ENCODE measurements at regions not wholly inside any gene's neighbourhood (a gene's known extent, or its start where the extent isn't known, plus 50 kb on each side); places are given as distances from the start of the nearest gene placed in this dataset.

DNA sequence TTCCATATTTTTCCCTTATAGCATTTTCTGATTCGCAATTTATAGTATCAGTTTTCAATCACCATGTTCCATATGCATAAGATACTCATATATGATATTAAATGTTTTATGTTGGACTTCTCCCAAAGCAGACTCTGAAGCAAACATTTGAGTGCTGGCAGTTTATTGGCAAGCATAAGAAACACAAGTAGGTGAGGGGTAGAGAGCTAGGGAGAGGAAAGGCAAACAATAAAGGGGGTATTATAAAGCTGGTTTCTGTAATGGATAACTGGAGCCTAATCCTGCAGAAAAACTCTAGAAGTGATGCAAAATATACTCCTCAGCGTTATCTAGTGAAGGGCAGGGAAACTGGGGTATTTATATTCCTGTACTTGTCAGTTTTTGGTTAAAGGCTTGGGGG is 491.5 kb upstream of the TGFBR2 start:
- no peak for DNase-seq (ENCODE audit: low spot score)
- Histone ChIP-seq H3K36me3 (no peaks in the 10 kb centered on the region), H3K4me1 (peaks cover 0 to 4% of the 10 kb centered on the region in 2 donors), H3K4me3 (no peak overlapping the region), H3K27me3 (no peaks in the 10 kb centered on the region), H3K27ac (no peak overlapping the region), H3K9me3 (no peaks in the 10 kb centered on the region)
- TF ChIP-seq, protein P1, sequence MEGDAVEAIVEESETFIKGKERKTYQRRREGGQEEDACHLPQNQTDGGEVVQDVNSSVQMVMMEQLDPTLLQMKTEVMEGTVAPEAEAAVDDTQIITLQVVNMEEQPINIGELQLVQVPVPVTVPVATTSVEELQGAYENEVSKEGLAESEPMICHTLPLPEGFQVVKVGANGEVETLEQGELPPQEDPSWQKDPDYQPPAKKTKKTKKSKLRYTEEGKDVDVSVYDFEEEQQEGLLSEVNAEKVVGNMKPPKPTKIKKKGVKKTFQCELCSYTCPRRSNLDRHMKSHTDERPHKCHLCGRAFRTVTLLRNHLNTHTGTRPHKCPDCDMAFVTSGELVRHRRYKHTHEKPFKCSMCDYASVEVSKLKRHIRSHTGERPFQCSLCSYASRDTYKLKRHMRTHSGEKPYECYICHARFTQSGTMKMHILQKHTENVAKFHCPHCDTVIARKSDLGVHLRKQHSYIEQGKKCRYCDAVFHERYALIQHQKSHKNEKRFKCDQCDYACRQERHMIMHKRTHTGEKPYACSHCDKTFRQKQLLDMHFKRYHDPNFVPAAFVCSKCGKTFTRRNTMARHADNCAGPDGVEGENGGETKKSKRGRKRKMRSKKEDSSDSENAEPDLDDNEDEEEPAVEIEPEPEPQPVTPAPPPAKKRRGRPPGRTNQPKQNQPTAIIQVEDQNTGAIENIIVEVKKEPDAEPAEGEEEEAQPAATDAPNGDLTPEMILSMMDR (IDR thresholded peaks at IDR 0.05) = no peak

DNA sequence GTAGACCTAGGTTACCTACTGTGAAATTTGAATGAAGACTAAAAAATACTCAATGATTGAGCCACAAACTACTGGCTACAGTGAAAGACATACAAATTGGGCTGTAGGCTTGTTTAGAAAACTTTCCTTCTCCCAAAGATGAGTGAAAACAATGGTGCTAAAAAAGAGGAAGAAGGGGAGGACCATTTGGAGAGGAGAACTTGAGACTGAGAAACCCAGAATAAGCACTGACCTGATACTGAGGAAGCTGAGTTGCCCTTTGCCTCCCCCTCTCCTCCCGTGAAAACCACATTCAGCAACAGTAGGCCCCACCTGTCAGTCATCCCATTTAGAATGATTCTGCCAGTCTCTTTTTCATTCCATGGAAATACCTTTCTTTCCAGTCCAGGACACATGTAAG is 484.0 kb upstream of the TGFBR2 start:
- TF ChIP-seq, protein P1 (IDR thresholded peaks at IDR 0.05) = no peak
- Histone ChIP-seq H3K36me3 (no peaks in the 10 kb centered on the region), H3K9me3 (peaks cover 0 to 5% of the 10 kb centered on the region in 2 donors), H3K27me3 (no peaks in the 10 kb centered on the region), H3K4me3 (no peak overlapping the region), H3K27ac (no peak overlapping the region), H3K4me1 (no peaks in the 10 kb centered on the region)
- no peak for DNase-seq (ENCODE audit: low spot score)

DNA sequence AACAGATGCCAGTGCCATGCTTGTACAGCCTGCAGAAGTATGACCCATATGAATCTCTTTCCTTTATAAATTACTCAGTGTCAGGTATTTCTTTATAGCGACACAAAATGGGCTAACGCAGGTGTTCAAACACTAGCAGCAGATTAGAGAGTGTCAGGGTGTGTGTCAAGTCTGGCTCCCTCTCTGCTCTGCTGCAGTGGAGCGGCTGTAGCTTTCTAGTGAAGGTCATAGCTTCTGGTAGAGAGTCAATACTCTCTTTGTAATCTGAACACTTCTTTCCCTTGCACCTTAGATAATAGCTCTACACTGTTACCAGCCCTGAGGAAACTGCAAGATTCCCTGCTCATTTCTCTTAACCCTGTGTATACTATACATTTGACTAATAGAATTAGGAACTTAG is 483.2 kb upstream of the TGFBR2 start:
- Histone ChIP-seq H3K27me3 (no peaks in the 10 kb centered on the region), H3K4me3 (no peak overlapping the region), H3K27ac (no peak overlapping the region), H3K4me1 (no peaks in the 10 kb centered on the region), H3K36me3 (no peaks in the 10 kb centered on the region), H3K9me3 (peaks cover 0 to 11% of the 10 kb centered on the region in 2 donors)
- TF ChIP-seq, protein P1 (IDR thresholded peaks at IDR 0.05) = no peak
- no peak for DNase-seq (ENCODE audit: low spot score)

DNA sequence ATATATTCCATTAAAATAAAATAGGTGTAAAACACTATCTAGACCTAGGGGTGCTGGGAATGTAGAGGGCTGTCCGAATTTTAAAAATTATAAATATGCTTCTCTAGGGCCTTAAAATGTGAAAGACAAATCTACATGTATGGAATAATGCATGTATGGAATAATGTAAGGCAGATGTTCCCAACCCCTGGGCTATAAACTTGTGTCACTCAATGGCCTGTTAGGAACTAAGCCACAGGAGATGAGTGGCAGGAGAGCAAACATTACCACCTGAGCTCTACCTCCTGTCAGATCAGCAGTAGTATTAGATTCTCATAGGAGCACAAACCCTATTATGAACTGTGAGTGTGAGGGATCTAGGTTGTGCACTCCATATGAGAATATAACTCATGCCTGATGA is 482.6 kb upstream of the TGFBR2 start:
- TF ChIP-seq, protein P1 (IDR thresholded peaks at IDR 0.05) = no peak
- no peaks in the 10 kb centered on the region for H3K4me1 ChIP-seq
- no peak for DNase-seq (ENCODE audit: low spot score)
- H3K4me3 ChIP-seq = no peak overlapping the region
- no peaks in the 10 kb centered on the region for H3K27me3 ChIP-seq
- H3K36me3 ChIP-seq = no peaks in the 10 kb centered on the region
- peaks cover 0 to 11% of the 10 kb centered on the region in 2 donors for H3K9me3 ChIP-seq
- no peak overlapping the region for H3K27ac ChIP-seq

DNA sequence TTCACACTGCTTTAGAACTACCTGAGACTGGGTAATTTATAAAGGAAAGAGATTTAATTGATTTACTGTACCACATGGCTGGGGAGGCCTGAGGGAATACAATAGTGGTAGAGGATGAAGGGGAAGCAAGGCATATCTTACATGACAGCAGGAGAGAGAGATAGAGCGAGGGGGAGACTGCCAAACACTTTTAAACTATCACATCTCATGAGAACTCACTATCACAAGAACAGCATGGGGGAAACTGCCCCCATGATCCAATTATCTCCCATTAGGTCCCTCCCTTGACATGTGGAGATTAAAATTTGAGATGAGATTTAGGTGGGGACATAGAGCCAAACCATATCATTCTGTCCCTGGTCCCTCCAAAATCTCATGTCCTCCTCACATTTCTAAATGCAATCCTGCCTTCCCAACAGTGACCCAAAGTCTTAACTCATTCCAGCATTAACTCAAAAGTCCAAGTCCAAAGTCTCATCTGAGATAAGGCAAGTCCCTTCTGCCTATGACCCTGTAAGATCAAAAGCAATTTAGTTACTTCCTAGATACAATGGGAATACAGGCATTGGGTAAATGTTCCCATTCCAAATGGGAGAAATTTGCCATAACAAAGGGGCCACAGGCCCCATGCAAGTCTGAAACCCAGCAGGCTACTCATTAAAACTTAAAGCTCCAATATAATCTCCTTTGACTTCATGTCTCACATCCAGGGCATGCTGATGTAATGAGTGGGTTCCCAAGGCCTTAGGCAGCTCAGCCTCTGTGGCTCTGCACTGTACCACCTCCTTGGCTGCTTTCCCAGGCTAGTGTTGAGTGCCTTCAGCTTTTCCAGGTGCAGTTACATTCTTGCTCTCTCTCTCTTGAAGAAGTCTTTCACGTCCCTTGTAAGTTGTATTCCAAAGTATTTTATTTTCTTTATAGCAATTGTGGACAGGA is 481.7 kb upstream of the TGFBR2 start:
- Histone ChIP-seq H3K9me3 (peaks cover 0 to 11% of the 10 kb centered on the region in 2 donors), H3K36me3 (no peaks in the 10 kb centered on the region), H3K4me3 (no peak overlapping the region), H3K27me3 (no peaks in the 10 kb centered on the region), H3K27ac (no peak overlapping the region), H3K4me1 (no peaks in the 10 kb centered on the region)
- TF ChIP-seq, protein P1 (IDR thresholded peaks at IDR 0.05) = no peak
- DNase-seq (ENCODE audit: low spot score) = no peak
